KMS-11 (cell line): ENCODE measurements at regions not wholly inside any gene's neighbourhood (a gene's known extent, or its start where the extent isn't known, plus 50 kb on each side); places are given as distances from the start of the nearest gene placed in this dataset.

Source experiments
- H2AFZ ChIP-seq: fragments of 200-600 bp; sonication (generic); 2 replicates; pipeline ENCODE4 v1.6.1; 2016; ENCODE audit warnings: antibody characterized with exemption, mixed run types, low read depth
- H3K27ac ChIP-seq: fragments of 200-600 bp; sonication (generic); 2 replicates; pipeline ENCODE4 v1.6.1; 2016; ENCODE audit warnings: mild to moderate bottlenecking, mixed run types
- H3K27me3 ChIP-seq: fragments of 200-600 bp; sonication (generic); 2 replicates; pipeline ENCODE4 v1.6.1; 2017; ENCODE audit warnings: mild to moderate bottlenecking, low read depth, mixed run types, moderate library complexity; ENCODE audit not compliant: insufficient read depth
- H3K36me3 ChIP-seq: fragments of 200-600 bp; sonication (generic); 2 replicates; pipeline ENCODE4 v1.6.1; 2017; ENCODE audit warnings: mild to moderate bottlenecking, mixed run types; ENCODE audit not compliant: insufficient read depth
- H3K4me1 ChIP-seq: fragments of 200-600 bp; sonication (generic); 2 replicates; pipeline ENCODE4 v1.6.1; 2016; ENCODE audit warnings: mild to moderate bottlenecking, low read depth, mixed run types; ENCODE audit not compliant: poor library complexity, severe bottlenecking
- H3K4me2 ChIP-seq: fragments of 200-600 bp; sonication (generic); 2 replicates; pipeline ENCODE4 v1.7.0; 2016; ENCODE audit warnings: mild to moderate bottlenecking, mixed run types
- H3K4me3 ChIP-seq: fragments of 200-600 bp; sonication (generic); IDR thresholded peaks from 2 replicates; pipeline ENCODE4 v1.6.1; 2017; ENCODE audit warnings: low read depth, low read length, mixed read lengths; ENCODE audit not compliant: insufficient read depth
- H3K79me2 ChIP-seq: fragments of 200-600 bp; sonication (generic); 2 replicates; pipeline ENCODE4 v1.6.1; 2016; ENCODE audit warnings: low read depth, mixed run types; ENCODE audit not compliant: insufficient read depth
- H3K9ac ChIP-seq: fragments of 200-600 bp; sonication (generic); 2 replicates; pipeline ENCODE4 v1.6.1; 2016; ENCODE audit warnings: mild to moderate bottlenecking, mixed run types
- H4K20me1 ChIP-seq: fragments of 200-600 bp; sonication (generic); 2 replicates; pipeline ENCODE4 v1.6.1; 2016; ENCODE audit warnings: mild to moderate bottlenecking, mixed run types; ENCODE audit not compliant: insufficient read depth
- CTCF ChIP-seq: fragments of 200-600 bp; sonication (generic); conservative IDR thresholded peaks from 2 replicates; pipeline ENCODE4 v1.6.1; 2017; ENCODE audit warnings: low read depth, mild to moderate bottlenecking, antibody characterized with exemption, low read length, moderate library complexity, mixed read lengths

GRCh38 chr12:23028158-23028802 lies 403.3 kb downstream of the ETNK1 start:
- H3K36me3 ChIP-seq: no peaks in the 10 kb centered on the region
- H3K9ac ChIP-seq: no peak overlapping the region
- H3K27ac ChIP-seq: no peak overlapping the region
- H3K79me2 ChIP-seq: no peaks in the 10 kb centered on the region
- H3K4me1 ChIP-seq: no peaks in the 10 kb centered on the region
- H3K27me3 ChIP-seq: no peaks in the 10 kb centered on the region
- H2AFZ ChIP-seq: no peak overlapping the region
- H3K4me3 ChIP-seq: no peak overlapping the region
- no peaks in the 10 kb centered on the region for H4K20me1 ChIP-seq
- no peak overlapping the region for H3K4me2 ChIP-seq
- TF ChIP-seq CTCF: no peak

- no peaks in the 10 kb centered on the region for H3K79me2 ChIP-seq
- no peak overlapping the region for H3K27ac ChIP-seq
- TF ChIP-seq CTCF: no peak
- no peaks in the 10 kb centered on the region for H3K36me3 ChIP-seq
- no peak overlapping the region for H3K4me3 ChIP-seq
- H3K9ac ChIP-seq: no peak overlapping the region
- no peak overlapping the region for H2AFZ ChIP-seq
- H3K4me2 ChIP-seq: no peak overlapping the region
- H3K4me1 ChIP-seq: no peaks in the 10 kb centered on the region
- no peaks in the 10 kb centered on the region for H4K20me1 ChIP-seq
- H3K27me3 ChIP-seq: no peaks in the 10 kb centered on the region
Observed at GRCh38 chr12:23029185-23029584, 404.2 kb downstream of the ETNK1 start.

DNA sequence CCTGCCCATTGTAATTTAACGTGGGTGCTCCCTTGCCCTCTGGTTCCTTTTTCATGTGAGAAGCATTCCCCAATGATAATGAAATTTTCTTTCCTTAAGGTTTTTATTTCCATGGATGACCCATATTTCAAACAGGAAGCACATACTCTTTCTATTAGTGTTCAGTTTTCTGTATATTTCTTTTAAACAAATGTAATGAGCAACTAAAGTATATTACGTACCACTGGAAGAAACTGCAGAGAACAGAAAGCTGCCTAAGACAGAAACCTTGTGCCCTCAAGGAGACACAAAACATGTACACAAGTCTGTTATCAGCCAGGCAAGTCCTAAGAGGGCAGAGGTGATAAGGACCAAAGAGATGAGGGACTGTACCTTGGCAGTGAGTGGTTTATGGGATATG lies 414.9 kb downstream of the ETNK1 start:
- Histone ChIP-seq H3K9ac (no peak overlapping the region), H3K4me1 (no peaks in the 10 kb centered on the region), H3K27ac (no peak overlapping the region), H4K20me1 (no peaks in the 10 kb centered on the region), H3K4me2 (no peak overlapping the region), H2AFZ (no peak overlapping the region), H3K27me3 (no peaks in the 10 kb centered on the region), H3K79me2 (no peaks in the 10 kb centered on the region), H3K4me3 (no peak overlapping the region), H3K36me3 (no peaks in the 10 kb centered on the region)
- TF ChIP-seq CTCF: no peak

- Histone ChIP-seq H3K27me3 (no peaks in the 10 kb centered on the region), H2AFZ (no peak overlapping the region)
- no peak for TF ChIP-seq CTCF
Observed at GRCh38 chr12:23041774-23042173, 416.8 kb downstream of the ETNK1 start.

More at GRCh38 chr12:23041774-23042173, 416.8 kb downstream of the ETNK1 start:
- no peak overlapping the region for H3K9ac ChIP-seq
- no peaks in the 10 kb centered on the region for H4K20me1 ChIP-seq
- no peaks in the 10 kb centered on the region for H3K36me3 ChIP-seq
- H3K79me2 ChIP-seq: no peaks in the 10 kb centered on the region
- no peaks in the 10 kb centered on the region for H3K4me1 ChIP-seq
- H3K4me3 ChIP-seq: no peak overlapping the region
- H3K4me2 ChIP-seq: no peak overlapping the region
- no peak overlapping the region for H3K27ac ChIP-seq
